Stimulated activated CD8-positive, alpha-beta memory T cell treated with anti-CD3 and anti-CD28 coated beads, Interleukin-7, amount 100 ng/mL, for 1 hour (primary cell): ENCODE measurements at regions not wholly inside any gene's neighbourhood (a gene's known extent, or its start where the extent isn't known, plus 50 kb on each side); places are given as distances from the start of the nearest gene placed in this dataset.

Experiments used
- DNase-seq, 2 donors: peaks; one replicate each; pipeline ENCODE4 v3.0.0-alpha.2; 2020; ENCODE audit warnings: low read depth in 2 of 2

DNA sequence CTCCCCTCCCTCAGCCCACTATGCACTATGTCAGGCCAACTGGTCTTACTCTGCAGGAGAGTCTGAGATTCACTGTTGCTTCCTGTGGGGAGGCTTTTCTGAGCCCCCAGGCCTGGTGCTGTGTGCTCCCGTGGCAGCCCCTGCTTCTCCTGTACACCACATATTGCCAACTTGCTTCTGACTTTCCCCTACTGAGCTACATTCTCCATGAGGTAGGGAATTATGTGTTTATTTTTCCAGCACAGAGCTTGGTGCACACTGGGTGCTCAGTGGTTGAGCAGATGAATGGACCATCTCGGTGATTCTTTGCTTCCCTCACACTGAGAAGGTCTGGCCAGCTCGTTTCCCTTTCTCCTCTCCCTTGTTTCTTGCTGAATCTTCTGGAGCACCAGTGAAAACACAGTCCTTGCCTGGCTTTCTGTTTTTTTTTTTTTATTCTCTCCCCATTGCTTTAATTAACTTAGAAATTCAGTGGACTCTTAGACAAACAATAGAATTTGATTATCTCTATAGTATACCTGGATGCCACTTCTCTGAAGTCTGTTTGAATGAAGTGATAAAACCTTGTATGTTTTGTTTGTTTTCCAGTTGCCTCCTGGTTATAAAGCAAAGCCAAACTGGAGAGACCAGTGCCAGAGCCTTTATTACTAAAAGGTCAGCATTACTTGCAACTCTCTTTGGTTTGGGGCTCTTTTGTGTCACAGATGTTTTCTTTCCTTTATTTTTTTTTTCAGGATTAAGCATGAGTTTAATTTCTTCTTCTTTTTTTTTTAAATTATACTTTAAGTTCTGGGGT lies 50.3 kb upstream of the CNIH3 start:
- no peak for DNase-seq
